Astrocyte of the spinal cord (primary cell): ENCODE measurements at regions not wholly inside any gene's neighbourhood (a gene's known extent, or its start where the extent isn't known, plus 50 kb on each side); places are given as distances from the start of the nearest gene placed in this dataset.
A peak's percentile ranks its signal among the peaks of the same experiment; 100 is the strongest.
"Not testable (repeated sequence)": the region's sequence is repeated elsewhere in the genome, so short reads cannot be mapped to it uniquely, and the experiment has no call there.

Source experiments
- DNase-seq: peaks from one replicate; pipeline ENCODE4 v3.0.0; 2011; ENCODE audit warnings: low read depth, low spot score
- H3K4me3 ChIP-seq: 2 replicates; pipeline ENCODE4 v1.5.1; 2011; ENCODE audit warnings: low read depth, mild to moderate bottlenecking, low read length, moderate library complexity
- in situ Hi-C: cut with HindIII; loops from 2 replicates; pipeline ENCODE4 v1.10.0; 2017; ENCODE audit warnings: low sequenced_read_pairs
- TF ChIP-seq, protein P1 (sequence below): IDR thresholded peaks from 2 replicates; pipeline ENCODE4 v1.5.1; 2012; ENCODE audit warnings: low read depth, mild to moderate bottlenecking, low read length, inconsistent platforms

DNA sequence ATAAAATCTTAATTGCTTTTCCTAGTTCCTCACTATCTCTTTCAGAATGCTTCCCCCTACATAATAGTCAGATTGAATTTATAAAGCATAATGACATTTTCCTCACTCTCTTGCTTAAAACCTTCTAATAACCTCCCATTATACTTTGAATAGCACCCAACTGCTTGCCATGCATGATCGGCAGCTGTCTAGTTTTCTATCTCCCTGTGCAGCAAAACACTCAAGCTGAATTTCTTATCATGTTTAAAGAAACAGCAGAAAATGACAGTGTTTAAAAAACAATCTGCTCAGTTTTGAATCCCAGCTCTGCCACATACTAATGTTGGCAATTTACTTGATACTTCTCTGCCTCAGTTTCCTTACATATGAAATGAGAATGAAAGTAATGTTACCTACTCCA lies 947.1 kb upstream of the HS3ST1 start:
- TF ChIP-seq, protein P1, sequence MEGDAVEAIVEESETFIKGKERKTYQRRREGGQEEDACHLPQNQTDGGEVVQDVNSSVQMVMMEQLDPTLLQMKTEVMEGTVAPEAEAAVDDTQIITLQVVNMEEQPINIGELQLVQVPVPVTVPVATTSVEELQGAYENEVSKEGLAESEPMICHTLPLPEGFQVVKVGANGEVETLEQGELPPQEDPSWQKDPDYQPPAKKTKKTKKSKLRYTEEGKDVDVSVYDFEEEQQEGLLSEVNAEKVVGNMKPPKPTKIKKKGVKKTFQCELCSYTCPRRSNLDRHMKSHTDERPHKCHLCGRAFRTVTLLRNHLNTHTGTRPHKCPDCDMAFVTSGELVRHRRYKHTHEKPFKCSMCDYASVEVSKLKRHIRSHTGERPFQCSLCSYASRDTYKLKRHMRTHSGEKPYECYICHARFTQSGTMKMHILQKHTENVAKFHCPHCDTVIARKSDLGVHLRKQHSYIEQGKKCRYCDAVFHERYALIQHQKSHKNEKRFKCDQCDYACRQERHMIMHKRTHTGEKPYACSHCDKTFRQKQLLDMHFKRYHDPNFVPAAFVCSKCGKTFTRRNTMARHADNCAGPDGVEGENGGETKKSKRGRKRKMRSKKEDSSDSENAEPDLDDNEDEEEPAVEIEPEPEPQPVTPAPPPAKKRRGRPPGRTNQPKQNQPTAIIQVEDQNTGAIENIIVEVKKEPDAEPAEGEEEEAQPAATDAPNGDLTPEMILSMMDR: no peak
- in situ Hi-C loops: no loop called here

DNA sequence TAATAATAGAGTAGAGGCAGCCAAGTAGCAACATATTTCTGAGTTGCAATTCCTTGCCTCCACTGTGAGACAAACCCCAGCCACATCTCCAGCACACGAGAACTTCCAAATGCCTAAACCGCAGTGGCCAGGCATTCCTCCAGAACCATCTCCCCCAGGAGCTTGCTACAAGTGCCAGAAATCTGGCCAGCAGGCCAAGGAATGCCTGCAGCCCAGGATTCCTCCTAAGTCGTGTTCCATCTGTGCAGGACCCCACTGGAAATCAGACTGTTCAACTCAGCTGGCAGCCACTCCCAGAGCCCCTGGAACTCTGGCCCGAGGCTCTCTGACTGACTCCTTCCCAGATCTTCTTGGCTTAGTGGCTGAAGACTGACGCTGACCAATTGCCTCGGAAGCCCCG lies 937.2 kb upstream of the HS3ST1 start:
- DNase-seq, H3K4me3 ChIP-seq, in situ Hi-C loops: not testable (repeated sequence)

More for the DNA sequence above, 947.1 kb upstream of the HS3ST1 start:
- no peak for DNase-seq
- no peak overlapping the region for H3K4me3 ChIP-seq

DNA sequence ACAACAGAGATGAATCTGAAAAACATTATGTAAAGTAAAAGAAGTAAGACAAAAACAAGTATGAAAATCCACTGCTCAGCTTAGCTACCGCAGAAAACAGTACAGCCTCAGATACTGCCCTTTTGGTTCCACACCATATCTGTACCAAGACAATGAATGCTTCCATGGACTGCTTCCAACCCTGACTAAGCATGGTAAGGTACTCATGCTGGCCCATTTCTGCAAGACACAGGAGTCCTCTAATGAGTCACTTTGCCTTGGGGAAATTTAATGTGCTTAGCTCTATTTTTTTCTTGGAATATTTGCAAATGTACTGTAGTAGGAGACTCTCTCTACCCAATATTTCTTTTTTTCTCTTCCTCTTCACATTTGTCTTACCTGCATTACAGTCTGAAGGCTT lies 931.7 kb upstream of the HS3ST1 start:
- no peak for DNase-seq
- in situ Hi-C loops: no loop called here
- TF ChIP-seq, protein P1: no peak

DNA sequence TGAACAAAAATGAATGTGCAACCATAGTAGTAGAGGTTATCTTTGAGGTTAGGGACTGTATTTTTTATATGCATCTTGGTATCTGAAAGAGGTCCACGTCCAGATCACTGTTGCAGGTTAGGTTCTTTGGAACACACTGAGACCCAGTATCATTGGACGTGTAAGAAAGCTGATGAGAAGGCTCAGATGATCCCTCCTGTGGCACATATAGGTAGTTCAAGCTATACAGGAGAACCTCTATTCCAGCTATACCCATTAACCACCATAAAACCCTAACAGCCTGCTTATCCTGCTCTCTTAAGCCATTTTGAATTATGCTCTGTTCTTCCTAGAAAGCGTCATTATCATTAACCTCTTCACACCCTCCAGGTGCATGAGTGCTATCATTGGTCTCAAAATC lies 930.7 kb upstream of the HS3ST1 start:
- DNase-seq: no peak
- TF ChIP-seq, protein P1: no peak
- in situ Hi-C loops: no loop called here
- no peak overlapping the region for H3K4me3 ChIP-seq

More for the DNA sequence above, 931.7 kb upstream of the HS3ST1 start:
- no peak overlapping the region for H3K4me3 ChIP-seq

DNA sequence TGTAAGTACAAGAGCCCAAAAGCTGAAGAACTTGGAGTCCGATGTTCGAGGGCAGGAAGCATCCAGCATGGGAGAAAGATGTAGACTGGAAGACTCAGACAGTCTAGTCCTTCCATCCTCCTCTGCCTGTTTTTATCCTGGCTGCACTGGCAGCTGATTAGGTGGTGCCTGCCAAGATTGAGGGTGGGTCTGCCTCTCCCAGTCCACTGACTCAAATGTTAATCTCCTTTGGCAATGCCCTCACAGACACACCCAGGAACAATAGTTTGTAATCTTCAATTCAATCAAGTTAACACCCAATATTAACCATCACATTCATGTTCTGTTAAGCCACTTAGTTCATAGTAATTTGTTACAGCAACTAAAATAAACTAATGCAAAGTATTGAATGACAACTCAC lies 904.4 kb upstream of the HS3ST1 start:
- in situ Hi-C loops: not testable (repeated sequence)

DNA sequence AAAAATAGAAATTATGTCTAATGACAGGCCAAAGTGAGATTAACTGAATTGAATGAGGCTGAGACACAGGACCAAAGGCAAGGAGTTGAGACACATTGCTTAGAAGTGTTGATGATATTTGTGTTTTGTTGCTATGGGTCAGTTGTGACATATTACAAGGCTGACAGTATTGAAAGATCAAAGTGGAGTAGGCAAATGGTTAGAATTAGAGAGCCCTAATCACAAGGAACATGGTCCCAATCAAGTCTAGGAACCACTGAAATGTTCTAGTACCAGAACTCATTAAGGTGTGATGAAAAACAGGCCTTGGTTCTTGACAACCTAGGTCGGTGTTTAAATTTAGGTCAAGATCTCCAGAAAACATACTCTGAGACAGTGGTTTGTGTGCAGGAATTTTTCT lies 896.3 kb upstream of the HS3ST1 start:
- in situ Hi-C loops: no loop called here
- no peak for DNase-seq
- no peak overlapping the region for H3K4me3 ChIP-seq
- TF ChIP-seq, protein P1: no peak

More for the DNA sequence above, 904.4 kb upstream of the HS3ST1 start:
- DNase-seq, H3K4me3 ChIP-seq: not testable (repeated sequence)

DNA sequence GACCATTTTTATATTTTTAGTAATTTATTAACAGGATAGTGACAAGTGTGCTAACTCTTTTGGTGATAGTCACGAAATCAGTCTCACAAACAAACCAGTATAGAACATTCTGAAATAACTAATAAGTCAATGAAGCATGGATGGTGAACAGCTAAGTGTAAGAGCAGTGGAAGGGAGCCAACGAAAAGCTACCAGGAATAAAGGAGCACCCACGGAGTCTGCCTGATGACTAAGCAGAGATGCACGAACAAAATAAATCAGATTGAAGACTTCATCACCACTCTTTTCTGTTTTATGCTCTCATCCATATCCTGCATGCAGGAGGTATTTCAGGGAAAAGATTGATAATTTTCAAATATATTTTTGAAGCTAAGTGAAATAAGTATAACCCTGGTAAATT lies 891.1 kb upstream of the HS3ST1 start:
- in situ Hi-C loops: no loop called here
- H3K4me3 ChIP-seq: no peak overlapping the region

DNA sequence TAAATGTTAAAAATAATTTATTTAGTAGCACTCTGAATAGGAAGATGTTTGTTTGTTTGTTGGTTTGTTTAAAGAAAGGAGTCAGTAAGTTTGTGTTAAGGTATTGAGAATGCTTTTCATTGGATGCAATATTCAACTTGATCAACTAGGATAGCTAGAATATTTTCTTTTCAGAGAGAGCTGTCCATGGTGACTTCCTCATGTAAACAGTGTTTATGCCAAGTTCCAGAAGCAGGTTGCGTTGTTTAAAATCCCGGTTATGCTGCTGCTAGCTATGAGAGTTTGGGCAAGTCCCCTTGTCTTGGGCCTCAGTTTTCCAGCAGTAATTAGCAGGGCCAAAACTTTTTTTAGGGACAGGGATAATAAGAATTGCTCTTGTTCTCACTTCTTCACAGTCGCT lies 876.2 kb upstream of the HS3ST1 start:
- DNase-seq: no peak
- in situ Hi-C loops: no loop called here
- H3K4me3 ChIP-seq: no peak overlapping the region
- TF ChIP-seq, protein P1: no peak

More for the DNA sequence above, 891.1 kb upstream of the HS3ST1 start:
- TF ChIP-seq, protein P1: no peak
- DNase-seq: peak; percentile 17
